T-helper 1 cell treated with Interleukin-12 subunit alpha and Interleukin-12 subunit beta and Interleukin-4 antibody, amounts not matched to agents 30 μg/mL and 1 μg/mL, for 36 hours (primary cell): ENCODE measurements at regions not wholly inside any gene's neighbourhood (a gene's known extent, or its start where the extent isn't known, plus 50 kb on each side); places are given as distances from the start of the nearest gene placed in this dataset.

ENCODE experiments used
- H3K27ac Mint-ChIP-seq: one replicate; pipeline ENCODE4 v1.8.0; 2021; ENCODE audit warnings: mild to moderate bottlenecking, mixed read lengths
- H3K27me3 Mint-ChIP-seq: one replicate; pipeline ENCODE4 v1.8.0; 2021; ENCODE audit warnings: low read depth, mixed read lengths
- H3K36me3 Mint-ChIP-seq: one replicate; pipeline ENCODE4 v1.8.0; 2021; ENCODE audit warnings: low read depth, mixed read lengths
- H3K4me1 Mint-ChIP-seq: one replicate; pipeline ENCODE4 v1.8.0; 2021; ENCODE audit warnings: low read depth, mixed read lengths
- H3K4me3 Mint-ChIP-seq: one replicate; pipeline ENCODE4 v1.8.0; 2021; ENCODE audit warnings: mild to moderate bottlenecking, moderate library complexity, mixed read lengths
- H3K9me3 Mint-ChIP-seq: one replicate; pipeline ENCODE4 v1.8.0; 2021; ENCODE audit warnings: mixed read lengths

GRCh38 chr9:103978396-103978795 is 115.7 kb upstream of the SMC2 start:
- H3K4me3 Mint-ChIP-seq: no peak overlapping the region
- H3K27me3 Mint-ChIP-seq: no peaks in the 10 kb centered on the region
- H3K27ac Mint-ChIP-seq: no peak overlapping the region
- no peaks in the 10 kb centered on the region for H3K4me1 Mint-ChIP-seq
- no peaks in the 10 kb centered on the region for H3K36me3 Mint-ChIP-seq
- no peaks in the 10 kb centered on the region for H3K9me3 Mint-ChIP-seq

- Mint-ChIP-seq H3K4me3 (no peak overlapping the region), H3K36me3 (no peaks in the 10 kb centered on the region), H3K27me3 (peaks cover 4% of the 10 kb centered on the region), H3K27ac (no peak overlapping the region), H3K4me1 (no peaks in the 10 kb centered on the region), H3K9me3 (no peaks in the 10 kb centered on the region)
Measured at GRCh38 chr9:103981912-103982311, 112.2 kb upstream of the SMC2 start.

- H3K9me3 Mint-ChIP-seq: no peaks in the 10 kb centered on the region
- no peak overlapping the region for H3K27ac Mint-ChIP-seq
- no peaks in the 10 kb centered on the region for H3K36me3 Mint-ChIP-seq
Measured at GRCh38 chr9:103985077-103985476, 109.0 kb upstream of the SMC2 start.

GRCh38 chr9:103988821-103989220 is 105.3 kb upstream of the SMC2 start:
- no peak overlapping the region for H3K27ac Mint-ChIP-seq
- H3K4me1 Mint-ChIP-seq: peaks cover 15% of the 10 kb centered on the region
- no peaks in the 10 kb centered on the region for H3K9me3 Mint-ChIP-seq
- H3K36me3 Mint-ChIP-seq: peaks cover 2% of the 10 kb centered on the region
- H3K27me3 Mint-ChIP-seq: peaks cover 4% of the 10 kb centered on the region
- no peak overlapping the region for H3K4me3 Mint-ChIP-seq

More at GRCh38 chr9:103985077-103985476, 109.0 kb upstream of the SMC2 start:
- no peak overlapping the region for H3K4me3 Mint-ChIP-seq
- H3K27me3 Mint-ChIP-seq: peaks cover 4% of the 10 kb centered on the region
- peaks cover 7% of the 10 kb centered on the region for H3K4me1 Mint-ChIP-seq

- Mint-ChIP-seq H3K27me3 (no peaks in the 10 kb centered on the region), H3K9me3 (no peaks in the 10 kb centered on the region), H3K4me3 (no peak overlapping the region), H3K4me1 (peaks cover 15% of the 10 kb centered on the region), H3K36me3 (peaks cover 2% of the 10 kb centered on the region), H3K27ac (peak overlapping the region; percentile 50)
Measured at GRCh38 chr9:103990311-103990710, 103.8 kb upstream of the SMC2 start.

GRCh38 chr9:103991001-103991400 is 103.1 kb upstream of the SMC2 start:
- Mint-ChIP-seq H3K4me3 (no peak overlapping the region), H3K27me3 (no peaks in the 10 kb centered on the region), H3K27ac (peak overlapping the region; percentile 91), H3K36me3 (peaks cover 2% of the 10 kb centered on the region), H3K4me1 (peaks cover 15% of the 10 kb centered on the region), H3K9me3 (no peaks in the 10 kb centered on the region)

GRCh38 chr9:103991698-103992097 is 102.4 kb upstream of the SMC2 start:
- H3K9me3 Mint-ChIP-seq: no peaks in the 10 kb centered on the region
- peaks cover 2% of the 10 kb centered on the region for H3K36me3 Mint-ChIP-seq
- H3K27ac Mint-ChIP-seq: peak overlapping the region; percentile 91
- H3K4me1 Mint-ChIP-seq: peaks cover 15% of the 10 kb centered on the region
- no peaks in the 10 kb centered on the region for H3K27me3 Mint-ChIP-seq
- H3K4me3 Mint-ChIP-seq: peak overlapping the region; percentile 60

- no peak overlapping the region for H3K27ac Mint-ChIP-seq
- H3K4me3 Mint-ChIP-seq: no peak overlapping the region
- H3K27me3 Mint-ChIP-seq: no peaks in the 10 kb centered on the region
- peaks cover 15% of the 10 kb centered on the region for H3K4me1 Mint-ChIP-seq
- no peaks in the 10 kb centered on the region for H3K9me3 Mint-ChIP-seq
- peaks cover 2% of the 10 kb centered on the region for H3K36me3 Mint-ChIP-seq
Measured at GRCh38 chr9:103992938-103993579, 101.0 kb upstream of the SMC2 start.

- no peak overlapping the region for H3K27ac Mint-ChIP-seq
- no peak overlapping the region for H3K4me3 Mint-ChIP-seq
- H3K36me3 Mint-ChIP-seq: no peaks in the 10 kb centered on the region
- no peaks in the 10 kb centered on the region for H3K4me1 Mint-ChIP-seq
- no peaks in the 10 kb centered on the region for H3K9me3 Mint-ChIP-seq
- no peaks in the 10 kb centered on the region for H3K27me3 Mint-ChIP-seq
Measured at GRCh38 chr9:103997856-103998370, 96.2 kb upstream of the SMC2 start.

GRCh38 chr9:103999375-104000062 is 94.6 kb upstream of the SMC2 start:
- no peaks in the 10 kb centered on the region for H3K27me3 Mint-ChIP-seq
- no peaks in the 10 kb centered on the region for H3K36me3 Mint-ChIP-seq
- no peak overlapping the region for H3K4me3 Mint-ChIP-seq
- H3K9me3 Mint-ChIP-seq: no peaks in the 10 kb centered on the region
- H3K27ac Mint-ChIP-seq: no peak overlapping the region
- no peaks in the 10 kb centered on the region for H3K4me1 Mint-ChIP-seq

- no peaks in the 10 kb centered on the region for H3K4me1 Mint-ChIP-seq
- H3K9me3 Mint-ChIP-seq: no peaks in the 10 kb centered on the region
- no peaks in the 10 kb centered on the region for H3K27me3 Mint-ChIP-seq
- no peaks in the 10 kb centered on the region for H3K36me3 Mint-ChIP-seq
- H3K4me3 Mint-ChIP-seq: no peak overlapping the region
- H3K27ac Mint-ChIP-seq: no peak overlapping the region
Measured at GRCh38 chr9:104009826-104010225, 84.3 kb upstream of the SMC2 start.

- Mint-ChIP-seq H3K9me3 (no peaks in the 10 kb centered on the region), H3K27me3 (peaks cover 2% of the 10 kb centered on the region), H3K36me3 (no peaks in the 10 kb centered on the region), H3K4me3 (no peak overlapping the region), H3K4me1 (peaks cover 1% of the 10 kb centered on the region), H3K27ac (no peak overlapping the region)
Measured at GRCh38 chr9:104022083-104022482, 72.0 kb upstream of the SMC2 start.

GRCh38 chr9:104025104-104025503 is 69.0 kb upstream of the SMC2 start:
- peaks cover 10% of the 10 kb centered on the region for H3K4me1 Mint-ChIP-seq
- no peak overlapping the region for H3K4me3 Mint-ChIP-seq
- H3K27ac Mint-ChIP-seq: no peak overlapping the region
- no peaks in the 10 kb centered on the region for H3K9me3 Mint-ChIP-seq
- H3K36me3 Mint-ChIP-seq: no peaks in the 10 kb centered on the region
- peaks cover 5% of the 10 kb centered on the region for H3K27me3 Mint-ChIP-seq

- Mint-ChIP-seq H3K27me3 (peaks cover 5% of the 10 kb centered on the region), H3K4me3 (no peak overlapping the region), H3K36me3 (no peaks in the 10 kb centered on the region), H3K9me3 (no peaks in the 10 kb centered on the region), H3K27ac (no peak overlapping the region), H3K4me1 (peaks cover 10% of the 10 kb centered on the region)
Measured at GRCh38 chr9:104025945-104026344, 68.2 kb upstream of the SMC2 start.

GRCh38 chr9:104027295-104027694 is 66.8 kb upstream of the SMC2 start:
- peaks cover 10% of the 10 kb centered on the region for H3K4me1 Mint-ChIP-seq
- no peaks in the 10 kb centered on the region for H3K9me3 Mint-ChIP-seq
- H3K4me3 Mint-ChIP-seq: no peak overlapping the region
- H3K27ac Mint-ChIP-seq: no peak overlapping the region
- peaks cover 5% of the 10 kb centered on the region for H3K27me3 Mint-ChIP-seq
- no peaks in the 10 kb centered on the region for H3K36me3 Mint-ChIP-seq
